ENCODE measurements at regions not wholly inside any gene's neighbourhood (a gene's known extent, or its start where the extent isn't known, plus 50 kb on each side); places are given as distances from the start of the nearest gene placed in this dataset.

GRCh38 chr9:82331079-82331478 is 342.5 kb downstream of the SPATA31D1 start:
- DNase-seq, result no peak

GRCh38 chr9:82332018-82332773 is 343.6 kb downstream of the SPATA31D1 start:
- no peak for DNase-seq

GRCh38 chr9:82332774-82333152 is 344.2 kb downstream of the SPATA31D1 start:
- peak in 1 of 2 experiments; percentile 0 for DNase-seq

GRCh38 chr9:82333671-82334070 is 345.1 kb downstream of the SPATA31D1 start:
- DNase-seq, result no peak

GRCh38 chr9:82334286-82334685 is 345.7 kb downstream of the SPATA31D1 start:
- no peak for DNase-seq

- DNase-seq, result no peak
Observed at GRCh38 chr9:82337351-82337750, 348.8 kb downstream of the SPATA31D1 start.

GRCh38 chr9:82342046-82342445 is 353.5 kb downstream of the SPATA31D1 start:
- DNase-seq, result no peak

GRCh38 chr9:82346040-82346439 is 357.5 kb downstream of the SPATA31D1 start:
- DNase-seq, result no peak

- no peak for DNase-seq
Observed at GRCh38 chr9:82353631-82354278, 365.2 kb downstream of the SPATA31D1 start.

- DNase-seq, result no peak
Observed at GRCh38 chr9:82354279-82354659, 365.7 kb downstream of the SPATA31D1 start.

- DNase-seq, result no peak
Observed at GRCh38 chr9:82356131-82356530, 367.6 kb downstream of the SPATA31D1 start.

GRCh38 chr9:82356871-82357270 is 368.3 kb downstream of the SPATA31D1 start:
- no peak for DNase-seq

- peak; percentile 62 to 80 for DNase-seq
Observed at GRCh38 chr9:82363198-82363597, 374.6 kb downstream of the SPATA31D1 start.

- DNase-seq, result peak; percentile 54 to 74
Observed at GRCh38 chr9:82363682-82364081, 375.1 kb downstream of the SPATA31D1 start.

GRCh38 chr9:82367016-82367415 is 378.4 kb downstream of the SPATA31D1 start:
- no peak for DNase-seq

GRCh38 chr9:82367929-82368328 is 379.4 kb downstream of the SPATA31D1 start:
- DNase-seq, result no peak

- no peak for DNase-seq
Observed at GRCh38 chr9:82369251-82369945, 380.8 kb downstream of the SPATA31D1 start.

GRCh38 chr9:82375041-82375440 is 386.5 kb downstream of the SPATA31D1 start:
- no peak for DNase-seq

GRCh38 chr9:82376677-82377232 is 388.2 kb downstream of the SPATA31D1 start:
- no peak for DNase-seq

GRCh38 chr9:82382887-82383616 is 394.5 kb downstream of the SPATA31D1 start:
- no peak for DNase-seq

GRCh38 chr9:82385633-82386032 is 397.1 kb downstream of the SPATA31D1 start:
- no peak for DNase-seq

- no peak for DNase-seq
Observed at GRCh38 chr9:82397534-82397933, 409.0 kb downstream of the SPATA31D1 start.
